Trophoblast cell (in vitro differentiated cells and primary cell): ENCODE measurements at regions not wholly inside any gene's neighbourhood (a gene's known extent, or its start where the extent isn't known, plus 50 kb on each side); places are given as distances from the start of the nearest gene placed in this dataset.

ENCODE experiments used
- DNase-seq, 2 donors: peaks; one replicate each; pipeline ENCODE4 v3.0.0-alpha.2; 2016
- H2AFZ ChIP-seq: 2 replicates; pipeline ENCODE4 v1.6.1; 2013; ENCODE audit warnings: low read length, moderate library complexity, mild to moderate bottlenecking; ENCODE audit not compliant: insufficient read depth, poor library complexity
- H2AK5ac ChIP-seq: 2 replicates; pipeline ENCODE4 v1.6.1; 2013; ENCODE audit warnings: mild to moderate bottlenecking, low read length
- H2BK120ac ChIP-seq: 2 replicates; pipeline ENCODE4 v1.6.1; 2013; ENCODE audit warnings: low read length, mild to moderate bottlenecking, moderate library complexity; ENCODE audit not compliant: insufficient read depth, poor library complexity
- H2BK12ac ChIP-seq: 2 replicates; pipeline ENCODE4 v1.6.1; 2013; ENCODE audit warnings: mild to moderate bottlenecking, low read length, moderate library complexity
- H2BK5ac ChIP-seq: 2 replicates; pipeline ENCODE4 v1.6.1; 2013; ENCODE audit warnings: low read length, low read depth, moderate library complexity, mild to moderate bottlenecking; ENCODE audit not compliant: poor library complexity
- H3K14ac ChIP-seq: 2 replicates; pipeline ENCODE4 v1.6.1; 2013; ENCODE audit warnings: mild to moderate bottlenecking, low read length
- H3K18ac ChIP-seq: 2 replicates; pipeline ENCODE4 v1.6.1; 2013; ENCODE audit warnings: mild to moderate bottlenecking, low read length
- H3K23ac ChIP-seq: 2 replicates; pipeline ENCODE4 v1.6.1; 2013; ENCODE audit warnings: low read length
- H3K27ac ChIP-seq: 2 replicates; pipeline ENCODE4 v1.5.1; 2013; ENCODE audit warnings: low read depth, mild to moderate bottlenecking, inconsistent platforms, low read length, moderate library complexity
- H3K27me3 ChIP-seq: 2 replicates; pipeline ENCODE4 v1.6.1; 2013; ENCODE audit warnings: inconsistent platforms, mild to moderate bottlenecking, low read length, moderate library complexity; ENCODE audit not compliant: insufficient read depth
- H3K36me3 ChIP-seq, 2 experiments: 1 replicate in 1 of 2; 2 replicates in 1 of 2; pipeline ENCODE4 v1.6.1; 2013; ENCODE audit warnings: low read length in 2 of 2, mild to moderate bottlenecking in 2 of 2, moderate library complexity in 1 of 2; ENCODE audit not compliant: insufficient read depth in 2 of 2, control insufficient read depth in 1 of 2
- H3K4ac ChIP-seq: 2 replicates; pipeline ENCODE4 v1.6.1; 2013; ENCODE audit warnings: low read depth, mild to moderate bottlenecking, low read length, moderate library complexity
- H3K4me1 ChIP-seq, 2 experiments: 1 replicate in 1 of 2; 2 replicates in 1 of 2; pipeline ENCODE4 v1.6.1; 2013; ENCODE audit warnings: low read length in 2 of 2, mild to moderate bottlenecking in 2 of 2, moderate library complexity in 1 of 2; ENCODE audit not compliant: insufficient read depth in 2 of 2, control insufficient read depth in 1 of 2
- H3K4me2 ChIP-seq: 2 replicates; pipeline ENCODE4 v1.6.1; 2013; ENCODE audit warnings: inconsistent platforms, mild to moderate bottlenecking, low read length, moderate library complexity
- H3K4me3 ChIP-seq: 2 replicates; pipeline ENCODE4 v1.5.1; 2013; ENCODE audit warnings: mild to moderate bottlenecking, low read depth, low read length, inconsistent platforms
- H3K79me1 ChIP-seq: one replicate; pipeline ENCODE4 v1.6.1; 2013; ENCODE audit warnings: low read length
- H3K79me2 ChIP-seq: 2 replicates; pipeline ENCODE4 v1.6.1; 2013; ENCODE audit warnings: low read length, mild to moderate bottlenecking; ENCODE audit not compliant: control insufficient read depth, insufficient read depth, poor library complexity
- H3K9ac ChIP-seq: 2 replicates; pipeline ENCODE4 v1.6.1; 2013; ENCODE audit warnings: mild to moderate bottlenecking, low read length
- H3K9me3 ChIP-seq: 2 replicates; pipeline ENCODE4 v1.6.1; 2013; ENCODE audit warnings: low read depth, mild to moderate bottlenecking, control low read depth, inconsistent platforms, low read length; ENCODE audit not compliant: insufficient read depth
- H4K12ac ChIP-seq: 2 replicates; pipeline ENCODE4 v1.6.1; 2013; ENCODE audit warnings: low read depth, mild to moderate bottlenecking, low read length, moderate library complexity
- H4K8ac ChIP-seq: 2 replicates; pipeline ENCODE4 v1.6.1; 2013; ENCODE audit warnings: low read depth, mild to moderate bottlenecking, low read length, moderate library complexity
- H4K91ac ChIP-seq: one replicate; pipeline ENCODE4 v1.6.1; 2013; ENCODE audit warnings: low read depth, mild to moderate bottlenecking, low read length, moderate library complexity
- WGBS: extraction: QIAGEN DNeasy Blood & Tissue Kit; methylation state at CpG from one replicate; pipeline ENCODE4 v1.1.7; 2013; ENCODE audit warnings: missing lambda C conversion rate; ENCODE audit not compliant: insufficient read length, insufficient coverage; ENCODE audit errors: extremely low coverage; 5-methylcytosine and 5-hydroxymethylcytosine counted together

DNA sequence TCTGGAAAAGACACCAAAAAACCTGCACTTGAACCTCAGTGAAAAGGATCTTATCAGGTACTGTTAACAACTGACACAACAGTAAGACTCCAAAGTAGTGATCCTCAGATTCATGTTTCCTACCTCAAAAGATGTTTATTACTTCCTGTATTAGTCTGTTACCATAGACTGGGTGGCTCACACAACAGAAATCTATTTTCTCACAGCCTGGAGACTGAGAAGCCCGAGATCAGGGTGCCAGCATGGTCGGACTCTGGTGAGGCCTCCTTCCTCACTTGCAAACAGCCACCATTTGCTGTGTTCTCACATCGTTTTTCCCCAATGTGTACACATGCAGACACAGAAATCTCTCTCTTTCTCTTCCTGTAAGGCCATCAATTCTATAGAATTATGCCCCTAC is 154.0 kb upstream of the THSD7A start:
- H2AFZ ChIP-seq: no peak overlapping the region
- peak overlapping the region; percentile 89 for H2BK12ac ChIP-seq
- peak overlapping the region; percentile 76 for H2BK120ac ChIP-seq
- no peak overlapping the region for H3K23ac ChIP-seq
- no peak overlapping the region for H3K4me3 ChIP-seq
- H3K27ac ChIP-seq: peak overlapping the region; percentile 37
- peak overlapping the region; percentile 56 for H3K14ac ChIP-seq
- H3K4ac ChIP-seq: no peak overlapping the region
- peaks cover 2% of the 10 kb centered on the region for H3K79me1 ChIP-seq
- no peak overlapping the region for H3K9ac ChIP-seq
- H3K4me1 ChIP-seq: peaks cover 0 to 2% of the 10 kb centered on the region in 2 experiments
- H3K27me3 ChIP-seq: no peaks in the 10 kb centered on the region
- peak; percentile 96 to 97 for DNase-seq
- peak overlapping the region; percentile 68 for H4K91ac ChIP-seq
- H3K9me3 ChIP-seq: no peaks in the 10 kb centered on the region
- peak overlapping the region; percentile 62 for H4K12ac ChIP-seq
- no peak overlapping the region for H3K4me2 ChIP-seq
- WGBS: no CpG with 5 or more reads among the region's 3 CpGs
- H3K79me2 ChIP-seq: no peaks in the 10 kb centered on the region
- peak overlapping the region; percentile 76 for H2BK5ac ChIP-seq
- no peak overlapping the region for H2AK5ac ChIP-seq
- H3K18ac ChIP-seq: no peak overlapping the region
- H4K8ac ChIP-seq: peak overlapping the region; percentile 84
- no peaks in the 10 kb centered on the region for H3K36me3 ChIP-seq

DNA sequence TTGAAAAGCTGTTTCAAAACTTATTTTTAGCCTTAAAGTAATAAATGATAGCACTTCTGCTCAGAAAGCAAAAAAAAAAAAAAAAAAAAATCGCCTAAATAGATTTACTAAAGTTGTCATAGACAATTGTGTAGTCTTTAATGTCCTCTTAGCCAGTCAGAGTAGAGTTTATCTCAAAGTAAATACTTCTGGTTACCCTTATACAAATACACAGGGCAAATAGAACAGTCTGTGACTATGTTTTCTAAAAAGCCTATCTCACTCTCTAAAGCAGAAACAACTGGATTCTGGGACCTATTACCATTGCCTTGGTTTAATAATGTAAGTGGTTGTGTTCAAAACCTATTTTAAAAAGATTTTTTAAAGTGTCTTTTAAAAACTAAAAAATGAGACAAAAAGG is 156.2 kb upstream of the THSD7A start:
- Histone ChIP-seq H3K27me3 (no peaks in the 10 kb centered on the region), H3K4me3 (no peak overlapping the region), H4K12ac (no peak overlapping the region), H2BK12ac (no peak overlapping the region), H3K79me2 (no peaks in the 10 kb centered on the region), H3K79me1 (peaks cover 2% of the 10 kb centered on the region), H3K4me1 (peaks cover 0 to 2% of the 10 kb centered on the region in 2 experiments), H4K8ac (no peak overlapping the region), H3K36me3 (no peaks in the 10 kb centered on the region), H2BK5ac (no peak overlapping the region), H3K4ac (no peak overlapping the region), H3K23ac (no peak overlapping the region), H4K91ac (no peak overlapping the region), H3K18ac (no peak overlapping the region), H2BK120ac (no peak overlapping the region), H2AK5ac (no peak overlapping the region), H3K14ac (no peak overlapping the region), H3K9ac (no peak overlapping the region), H3K4me2 (no peak overlapping the region), H2AFZ (no peak overlapping the region), H3K9me3 (no peaks in the 10 kb centered on the region), H3K27ac (no peak overlapping the region)
- no CpG with 5 or more reads among the region's 1 CpG for WGBS
- DNase-seq: no peak

DNA sequence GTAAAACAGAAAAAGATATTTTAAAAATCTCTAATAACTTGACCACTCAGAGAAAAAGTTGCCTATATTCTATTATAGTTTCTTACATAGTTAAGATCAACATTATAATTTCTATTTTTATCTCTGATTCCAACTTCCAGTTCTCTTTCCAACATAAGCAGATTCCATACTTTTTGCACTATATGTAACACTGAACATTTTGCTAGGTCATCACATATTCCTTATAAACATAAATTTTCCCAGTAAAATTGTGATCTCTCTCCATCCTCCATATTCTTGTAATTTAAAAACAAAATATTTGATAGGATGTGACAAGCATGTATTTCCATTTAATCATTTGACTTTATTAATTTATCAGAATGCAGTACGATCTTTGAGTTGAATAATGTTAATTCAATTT is 170.4 kb upstream of the THSD7A start:
- H3K79me1 ChIP-seq: no peaks in the 10 kb centered on the region
- H3K4ac ChIP-seq: no peak overlapping the region
- H3K79me2 ChIP-seq: no peaks in the 10 kb centered on the region
- no peaks in the 10 kb centered on the region for H3K27me3 ChIP-seq
- no peaks in the 10 kb centered on the region for H3K36me3 ChIP-seq
- no peak overlapping the region for H2BK5ac ChIP-seq
- no peak overlapping the region for H2BK12ac ChIP-seq
- H3K27ac ChIP-seq: no peak overlapping the region
- no peak overlapping the region for H3K23ac ChIP-seq
- no peaks in the 10 kb centered on the region for H3K9me3 ChIP-seq
- no peak for DNase-seq
- H4K8ac ChIP-seq: no peak overlapping the region
- H4K91ac ChIP-seq: no peak overlapping the region
- no peak overlapping the region for H3K18ac ChIP-seq
- no peak overlapping the region for H2AFZ ChIP-seq
- no peak overlapping the region for H3K14ac ChIP-seq
- no peak overlapping the region for H3K4me2 ChIP-seq
- no peak overlapping the region for H3K9ac ChIP-seq
- H2AK5ac ChIP-seq: no peak overlapping the region
- H3K4me1 ChIP-seq: no peaks in the 10 kb centered on the region
- WGBS: no CpG with 5 or more reads among the region's 1 CpG
- no peak overlapping the region for H4K12ac ChIP-seq
- no peak overlapping the region for H3K4me3 ChIP-seq
- H2BK120ac ChIP-seq: no peak overlapping the region

DNA sequence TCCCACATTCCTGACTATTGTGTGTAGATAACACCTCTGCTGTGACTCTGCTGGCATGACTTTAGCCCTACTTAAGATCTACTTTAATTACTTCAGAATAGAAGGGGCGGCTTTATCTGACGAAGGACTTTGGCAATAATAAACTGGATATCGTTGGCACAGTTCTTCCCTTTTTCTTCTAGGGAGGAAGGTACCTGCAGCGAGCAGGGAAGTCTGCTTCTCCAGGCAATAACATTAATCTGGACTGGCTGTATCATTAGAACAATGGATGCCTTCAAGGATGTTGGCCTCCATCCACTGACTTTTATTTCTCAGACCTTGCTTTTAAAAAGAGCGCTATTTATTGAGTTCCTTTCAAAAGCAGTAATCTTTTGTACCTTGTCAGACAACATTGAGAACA is 172.6 kb upstream of the THSD7A start:
- DNase-seq: peak in 1 of 2 donors; percentile 12
- no CpG with 5 or more reads among the region's 5 CpGs for WGBS
- no peak overlapping the region for H3K9ac ChIP-seq
- H3K18ac ChIP-seq: no peak overlapping the region
- H3K4me1 ChIP-seq: no peaks in the 10 kb centered on the region
- no peak overlapping the region for H3K4ac ChIP-seq
- no peak overlapping the region for H2BK12ac ChIP-seq
- no peak overlapping the region for H3K27ac ChIP-seq
- no peak overlapping the region for H4K91ac ChIP-seq
- no peaks in the 10 kb centered on the region for H3K27me3 ChIP-seq
- no peaks in the 10 kb centered on the region for H3K36me3 ChIP-seq
- no peaks in the 10 kb centered on the region for H3K79me1 ChIP-seq
- no peak overlapping the region for H4K12ac ChIP-seq
- no peaks in the 10 kb centered on the region for H3K9me3 ChIP-seq
- H3K23ac ChIP-seq: no peak overlapping the region
- no peak overlapping the region for H2BK5ac ChIP-seq
- no peaks in the 10 kb centered on the region for H3K79me2 ChIP-seq
- H2AK5ac ChIP-seq: no peak overlapping the region
- no peak overlapping the region for H2BK120ac ChIP-seq
- H3K4me3 ChIP-seq: no peak overlapping the region
- no peak overlapping the region for H3K4me2 ChIP-seq
- no peak overlapping the region for H2AFZ ChIP-seq
- no peak overlapping the region for H4K8ac ChIP-seq
- no peak overlapping the region for H3K14ac ChIP-seq
